ENCODE measurements at regions not wholly inside any gene's neighbourhood (a gene's known extent, or its start where the extent isn't known, plus 50 kb on each side); places are given as distances from the start of the nearest gene placed in this dataset.

DNA sequence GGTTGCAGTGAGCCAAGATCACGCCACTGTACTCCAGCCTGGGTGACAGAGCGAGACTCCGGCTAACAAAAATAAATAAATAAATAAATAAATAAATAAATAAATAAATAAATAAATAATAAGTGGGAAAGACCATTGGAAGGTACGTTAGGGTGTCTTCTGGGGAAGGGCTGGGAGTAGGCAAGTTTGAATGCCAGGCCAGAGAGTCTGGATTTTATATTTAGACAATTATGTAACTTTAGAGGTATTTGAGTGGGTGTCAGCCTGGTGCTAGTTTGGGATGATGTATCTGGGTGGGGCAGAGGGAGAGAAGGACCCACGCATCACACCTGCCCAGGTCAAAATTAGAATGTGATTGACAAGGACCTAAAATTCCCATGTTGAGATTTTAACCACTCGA, 73.1 kb upstream of the PRNP start:
- no peak overlapping the region for H3K4me3 Mint-ChIP-seq

DNA sequence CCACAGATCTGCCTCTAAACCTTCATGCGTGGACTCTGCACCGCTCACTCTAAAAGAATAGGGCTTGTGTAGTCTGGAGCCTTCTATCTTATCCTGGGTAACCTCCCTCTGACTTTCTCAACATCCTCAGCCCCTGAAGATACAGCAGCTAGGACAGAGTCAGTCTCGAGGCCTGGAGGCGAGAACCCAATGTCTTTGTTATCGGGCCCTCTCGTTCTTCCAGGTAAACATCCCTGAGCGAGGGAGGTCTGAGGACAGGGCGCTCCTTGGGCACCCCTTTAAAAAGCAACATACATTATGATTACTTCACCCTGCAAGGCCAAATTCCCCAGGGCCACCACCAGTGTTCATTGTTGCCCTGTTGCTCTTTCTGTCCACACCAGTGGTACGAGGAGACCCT, 75.4 kb upstream of the PRNP start:
- DNase-seq (no peak), ATAC-seq (no peak)
- POLR2A ChIA-PET, result no interaction called here
- no peak overlapping the region for H3K4me3 Mint-ChIP-seq
- peaks cover 9% of the 10 kb centered on the region for H3K27me3 Mint-ChIP-seq (ENCODE audit: low read depth)
- H3K9me3 Mint-ChIP-seq (ENCODE audit: insufficient read depth), result no peaks in the 10 kb centered on the region
- no peak overlapping the region for H3K27ac Mint-ChIP-seq
- peaks cover 8% of the 10 kb centered on the region for H3K4me1 Mint-ChIP-seq (ENCODE audit: low read depth)
- CTCF ChIA-PET, result interaction anchor here (3.9 kb wide), 1 partner anchor 108 kb away, joined by 24 read pairs; no protein-coding TSS in a partner anchor
- no peaks in the 10 kb centered on the region for H3K36me3 Mint-ChIP-seq (ENCODE audit: low read depth)

More for the DNA sequence above, 73.1 kb upstream of the PRNP start:
- Mint-ChIP-seq H3K9me3 (ENCODE audit: insufficient read depth) (no peaks in the 10 kb centered on the region), H3K4me1 (ENCODE audit: low read depth) (peaks cover 8% of the 10 kb centered on the region), H3K36me3 (ENCODE audit: low read depth) (no peaks in the 10 kb centered on the region), H3K27me3 (ENCODE audit: low read depth) (peaks cover 5% of the 10 kb centered on the region), H3K27ac (no peak overlapping the region)
- POLR2A ChIA-PET, result interaction anchor here (0.5 to 0.6 kb wide), 2 partner anchors 71 to 108 kb away, joined by 3 read pairs; partner anchors contain the start of gene PRND
- DNase-seq (no peak), ATAC-seq (no peak)
- CTCF ChIA-PET, result interaction anchor here (0.6 to 3.9 kb wide), 24 partner anchors 8 to 343 kb away, joined by 3 to 27 read pairs (median 5); partner anchors contain the start of gene PRND

- Mint-ChIP-seq H3K4me1 (ENCODE audit: low read depth) (peaks cover 7% of the 10 kb centered on the region), H3K27me3 (ENCODE audit: low read depth) (peaks cover 12% of the 10 kb centered on the region), H3K36me3 (ENCODE audit: low read depth) (no peaks in the 10 kb centered on the region), H3K27ac (no peak overlapping the region), H3K4me3 (no peak overlapping the region), H3K9me3 (ENCODE audit: insufficient read depth) (no peaks in the 10 kb centered on the region)
- CTCF ChIA-PET, result interaction anchor here (1.4 to 3.9 kb wide), 3 partner anchors 73 to 346 kb away, joined by 4 to 24 read pairs (median 5); no protein-coding TSS in a partner anchor
- DNase-seq, result no peak
- POLR2A ChIA-PET, result no interaction called here
- ATAC-seq, result no peak
Observed at GRCh38 chr20:4609511-4609910, 76.7 kb upstream of the PRNP start.

- Mint-ChIP-seq H3K4me3 (no peak overlapping the region), H3K9me3 (ENCODE audit: insufficient read depth) (no peaks in the 10 kb centered on the region), H3K27ac (no peak overlapping the region), H3K36me3 (ENCODE audit: low read depth) (no peaks in the 10 kb centered on the region), H3K27me3 (ENCODE audit: low read depth) (peaks cover 14% of the 10 kb centered on the region), H3K4me1 (ENCODE audit: low read depth) (peaks cover under 1% of the 10 kb centered on the region)
- ChIA-PET CTCF (interaction anchor here (1.3 to 2.1 kb wide), 5 partner anchors 73 to 347 kb away, joined by 3 to 16 read pairs (median 5); no protein-coding TSS in a partner anchor), POLR2A (interaction anchor here (0.9 kb wide), 1 partner anchor 112 kb away, joined by 3 read pairs; no protein-coding TSS in a partner anchor)
- ATAC-seq (no peak), DNase-seq (no peak)
Observed at GRCh38 chr20:4608861-4609260, 77.4 kb upstream of the PRNP start.

GRCh38 chr20:4607287-4607713, 79.0 kb upstream of the PRNP start:
- peak; percentile 70 for DNase-seq
- no peaks in the 10 kb centered on the region for H3K4me1 Mint-ChIP-seq (ENCODE audit: low read depth)

GRCh38 chr20:4606051-4606450, 80.2 kb upstream of the PRNP start:
- H3K36me3 Mint-ChIP-seq (ENCODE audit: low read depth), result no peaks in the 10 kb centered on the region
- H3K27ac Mint-ChIP-seq, result no peak overlapping the region
- ChIA-PET CTCF (interaction anchor here (0.7 to 2.5 kb wide), 16 partner anchors 9 to 349 kb away, joined by 3 to 18 read pairs (median 4); no protein-coding TSS in a partner anchor), POLR2A (no interaction called here)
- H3K4me1 Mint-ChIP-seq (ENCODE audit: low read depth), result no peaks in the 10 kb centered on the region
- H3K27me3 Mint-ChIP-seq (ENCODE audit: low read depth), result peaks cover 26% of the 10 kb centered on the region
- DNase-seq (no peak), ATAC-seq (no peak)
- no peaks in the 10 kb centered on the region for H3K9me3 Mint-ChIP-seq (ENCODE audit: insufficient read depth)
- no peak overlapping the region for H3K4me3 Mint-ChIP-seq

More at GRCh38 chr20:4607287-4607713, 79.0 kb upstream of the PRNP start:
- Mint-ChIP-seq H3K9me3 (ENCODE audit: insufficient read depth) (no peaks in the 10 kb centered on the region), H3K4me3 (no peak overlapping the region), H3K36me3 (ENCODE audit: low read depth) (no peaks in the 10 kb centered on the region), H3K27ac (no peak overlapping the region), H3K27me3 (ENCODE audit: low read depth) (peaks cover 20% of the 10 kb centered on the region)
- ATAC-seq, result peak; percentile 80
- ChIA-PET CTCF (interaction anchor here (0.6 to 2.1 kb wide), 7 partner anchors 16 to 133 kb away, joined by 3 to 16 read pairs (median 3); no protein-coding TSS in a partner anchor), POLR2A (no interaction called here)

DNA sequence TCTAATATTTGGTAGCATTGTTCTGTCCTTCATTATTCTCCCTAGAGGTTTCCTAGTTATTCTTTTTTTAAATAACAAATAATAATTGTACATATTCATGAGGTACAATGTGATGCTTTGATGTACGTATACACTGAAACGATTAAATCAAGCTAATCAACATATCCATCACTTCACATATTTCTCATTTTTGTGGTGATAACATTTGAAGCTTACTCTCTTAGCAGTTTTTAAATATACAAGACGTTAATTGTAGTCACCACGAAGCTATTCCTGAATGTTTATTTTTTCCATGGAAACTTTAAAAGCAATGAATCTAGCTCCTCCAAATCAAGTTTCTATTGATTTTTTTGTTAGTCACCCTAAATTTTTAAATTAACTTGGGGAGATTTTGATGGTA, 81.1 kb upstream of the PRNP start:
- ATAC-seq (no peak), DNase-seq (no peak)
- Mint-ChIP-seq H3K4me1 (ENCODE audit: low read depth) (no peaks in the 10 kb centered on the region), H3K36me3 (ENCODE audit: low read depth) (no peaks in the 10 kb centered on the region), H3K27ac (no peak overlapping the region), H3K4me3 (no peak overlapping the region), H3K27me3 (ENCODE audit: low read depth) (peaks cover 33% of the 10 kb centered on the region), H3K9me3 (ENCODE audit: insufficient read depth) (no peaks in the 10 kb centered on the region)
- POLR2A ChIA-PET, result interaction anchor here (0.5 kb wide), 1 partner anchor 89 kb away, joined by 6 read pairs; no protein-coding TSS in a partner anchor
- CTCF ChIA-PET, result interaction anchor here (0.9 to 2.5 kb wide), 11 partner anchors 9 to 350 kb away, joined by 3 to 18 read pairs (median 4); no protein-coding TSS in a partner anchor

DNA sequence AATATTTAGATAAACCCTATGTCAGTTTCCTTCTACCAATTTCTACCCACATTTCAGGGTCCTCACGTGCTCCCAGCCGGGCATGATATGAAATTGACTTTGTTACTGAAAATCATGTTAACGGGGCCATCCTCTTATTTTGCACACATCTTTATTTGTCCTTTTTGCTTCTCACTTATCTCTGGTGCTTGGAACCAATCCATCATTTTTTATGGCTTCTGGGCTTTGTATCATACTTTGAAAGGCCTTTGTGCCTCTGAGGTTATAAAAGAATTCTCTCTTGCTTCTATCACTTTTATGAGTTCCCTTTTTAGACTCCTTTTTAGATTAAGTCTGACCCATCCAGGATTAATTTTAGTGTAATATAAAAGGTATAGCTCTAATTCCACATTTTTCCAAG, 81.7 kb upstream of the PRNP start:
- ATAC-seq (no peak), DNase-seq (no peak)
- Mint-ChIP-seq H3K4me1 (ENCODE audit: low read depth) (no peaks in the 10 kb centered on the region), H3K27me3 (ENCODE audit: low read depth) (peaks cover 34% of the 10 kb centered on the region), H3K27ac (no peak overlapping the region), H3K36me3 (ENCODE audit: low read depth) (no peaks in the 10 kb centered on the region), H3K4me3 (no peak overlapping the region), H3K9me3 (ENCODE audit: insufficient read depth) (no peaks in the 10 kb centered on the region)
- ChIA-PET POLR2A (interaction anchor here (0.5 to 0.6 kb wide), 2 partner anchors 90 to 688 kb away, joined by 3 to 6 read pairs; no protein-coding TSS in a partner anchor), CTCF (interaction anchor here (1.4 to 2.5 kb wide), 5 partner anchors 9 to 351 kb away, joined by 4 to 18 read pairs (median 10); no protein-coding TSS in a partner anchor)

DNA sequence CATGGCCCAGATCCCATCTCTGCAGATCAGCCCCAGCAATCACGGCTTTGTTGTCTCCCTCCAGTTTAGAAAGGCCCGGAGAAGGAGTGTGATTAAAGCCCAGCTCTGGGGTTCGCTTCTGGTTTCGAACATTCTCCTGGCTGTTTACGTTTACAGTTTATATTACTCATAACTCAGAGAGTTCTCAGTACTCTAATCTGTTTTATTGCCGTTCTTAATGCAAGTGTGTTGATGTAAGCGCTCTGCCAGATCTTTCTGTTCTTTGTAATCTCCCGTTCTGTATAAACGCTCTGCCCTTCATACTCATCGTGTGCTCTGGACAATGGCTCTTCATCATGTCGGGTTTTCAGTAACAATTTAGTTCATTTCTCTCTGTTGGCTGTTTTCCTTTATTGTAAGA, 82.5 kb upstream of the PRNP start:
- Mint-ChIP-seq H3K4me3 (no peak overlapping the region), H3K9me3 (ENCODE audit: insufficient read depth) (no peaks in the 10 kb centered on the region), H3K27ac (no peak overlapping the region), H3K4me1 (ENCODE audit: low read depth) (no peaks in the 10 kb centered on the region), H3K36me3 (ENCODE audit: low read depth) (no peaks in the 10 kb centered on the region), H3K27me3 (ENCODE audit: low read depth) (peaks cover 36% of the 10 kb centered on the region)
- no peak for DNase-seq
- ChIA-PET POLR2A (interaction anchor here (0.6 kb wide), 1 partner anchor 687 kb away, joined by 3 read pairs; no protein-coding TSS in a partner anchor), CTCF (interaction anchor here (1.5 to 1.6 kb wide), 3 partner anchors 9 to 138 kb away, joined by 4 to 5 read pairs (median 5); no protein-coding TSS in a partner anchor)
- ATAC-seq, result no peak

- Mint-ChIP-seq H3K27ac (no peak overlapping the region), H3K36me3 (ENCODE audit: low read depth) (no peaks in the 10 kb centered on the region)
- CTCF ChIA-PET, result interaction anchor here (0.8 to 1.6 kb wide), 3 partner anchors 8 to 118 kb away, joined by 3 to 5 read pairs (median 5); no protein-coding TSS in a partner anchor
Observed at GRCh38 chr20:4602297-4602631, 84.0 kb upstream of the PRNP start.

GRCh38 chr20:4601630-4602296, 84.5 kb upstream of the PRNP start:
- Mint-ChIP-seq H3K4me1 (ENCODE audit: low read depth) (no peaks in the 10 kb centered on the region), H3K9me3 (ENCODE audit: insufficient read depth) (no peaks in the 10 kb centered on the region), H3K4me3 (no peak overlapping the region), H3K27me3 (ENCODE audit: low read depth) (peaks cover 41% of the 10 kb centered on the region), H3K36me3 (ENCODE audit: low read depth) (no peaks in the 10 kb centered on the region), H3K27ac (no peak overlapping the region)
- ATAC-seq (no peak), DNase-seq (no peak)
- ChIA-PET CTCF (no interaction called here), POLR2A (no interaction called here)

More at GRCh38 chr20:4602297-4602631, 84.0 kb upstream of the PRNP start:
- Mint-ChIP-seq H3K4me1 (ENCODE audit: low read depth) (no peaks in the 10 kb centered on the region), H3K27me3 (ENCODE audit: low read depth) (peaks cover 38% of the 10 kb centered on the region), H3K4me3 (no peak overlapping the region), H3K9me3 (ENCODE audit: insufficient read depth) (no peaks in the 10 kb centered on the region)
- DNase-seq (no peak), ATAC-seq (no peak)
- POLR2A ChIA-PET, result no interaction called here

Data from activated CD8-positive, alpha-beta T cell treated with anti-CD3 and anti-CD28 coated beads, Interleukin-2, amount 10 ng/mL, durations not matched to agents 7 days and 5 days (primary cell).